ENCODE measurements at regions not wholly inside any gene's neighbourhood (a gene's known extent, or its start where the extent isn't known, plus 50 kb on each side); places are given as distances from the start of the nearest gene placed in this dataset.
A peak's percentile ranks its signal among the peaks of the same experiment; 100 is the strongest.
"Not testable (repeated sequence)": the region's sequence is repeated elsewhere in the genome, so short reads cannot be mapped to it uniquely, and the experiment has no call there.

- peak in 2 of 3 experiments; percentile 28 to 82 for DNase-seq
Observed at GRCh38 chr12:83514372-83514771, 827.7 kb downstream of the TMTC2 start.

GRCh38 chr12:83506841-83507240 lies 820.1 kb downstream of the TMTC2 start:
- no peak for DNase-seq

GRCh38 chr12:83505586-83505985 lies 818.9 kb downstream of the TMTC2 start:
- DNase-seq = no peak

GRCh38 chr12:83499894-83500293 lies 813.2 kb downstream of the TMTC2 start:
- not testable (repeated sequence) for DNase-seq

- no peak for DNase-seq
Observed at GRCh38 chr12:83477696-83478095, 791.0 kb downstream of the TMTC2 start.

- no peak for DNase-seq
Observed at GRCh38 chr12:83476695-83477690, 790.3 kb downstream of the TMTC2 start.

- no peak for DNase-seq
Observed at GRCh38 chr12:83476006-83476405, 789.3 kb downstream of the TMTC2 start.

GRCh38 chr12:83474369-83474768 lies 787.7 kb downstream of the TMTC2 start:
- no peak for DNase-seq

GRCh38 chr12:83473408-83474095 lies 786.8 kb downstream of the TMTC2 start:
- no peak for DNase-seq

- no peak for DNase-seq
Observed at GRCh38 chr12:83472772-83473171, 786.1 kb downstream of the TMTC2 start.

GRCh38 chr12:83472350-83472749 lies 785.6 kb downstream of the TMTC2 start:
- DNase-seq = no peak

GRCh38 chr12:83471341-83471740 lies 784.6 kb downstream of the TMTC2 start:
- DNase-seq = no peak

GRCh38 chr12:83470749-83471148 lies 784.0 kb downstream of the TMTC2 start:
- peak in 2 of 3 experiments; percentile 34 to 66 for DNase-seq

GRCh38 chr12:83468988-83469908 lies 782.5 kb downstream of the TMTC2 start:
- no peak for DNase-seq

- DNase-seq = no peak
Observed at GRCh38 chr12:83465632-83466031, 778.9 kb downstream of the TMTC2 start.

GRCh38 chr12:83462419-83462818 lies 775.7 kb downstream of the TMTC2 start:
- DNase-seq = peak in 1 of 3 experiments; percentile 36

GRCh38 chr12:83461336-83461935 lies 774.7 kb downstream of the TMTC2 start:
- no peak for DNase-seq

- DNase-seq = no peak
Observed at GRCh38 chr12:83451189-83451588, 764.5 kb downstream of the TMTC2 start.

- no peak for DNase-seq
Observed at GRCh38 chr12:83434600-83434999, 747.9 kb downstream of the TMTC2 start.

- DNase-seq = no peak
Observed at GRCh38 chr12:83432176-83432719, 745.5 kb downstream of the TMTC2 start.

GRCh38 chr12:83427586-83428136 lies 741.0 kb downstream of the TMTC2 start:
- not testable (repeated sequence) for DNase-seq

GRCh38 chr12:83414981-83415380 lies 728.3 kb downstream of the TMTC2 start:
- DNase-seq = no peak
